Activated T-cell treated with anti-CD3 and anti-CD28 coated beads, Interleukin-2, amount 50 U/mL, for 72 hours (primary cell): ENCODE measurements at regions not wholly inside any gene's neighbourhood (a gene's known extent, or its start where the extent isn't known, plus 50 kb on each side); places are given as distances from the start of the nearest gene placed in this dataset.

Experiments
- ATAC-seq, 2 donors: fragments of 150-1000 bp; cut with Tn5 transposase; replicated peaks in 1 of 2; 2 replicates each; pipeline ENCODE4 v1.10.0; 2021; ENCODE audit warnings: moderate library complexity in 2 of 2, mild to moderate bottlenecking in 1 of 2
- DNase-seq, 2 donors: peaks; one replicate each; pipeline ENCODE4 v3.0.0; 2021 to 2022; ENCODE audit warnings: mixed read lengths in 1 of 2
- H3K27ac Mint-ChIP-seq: one replicate; pipeline ENCODE4 v1.8.0; 2022; ENCODE audit warnings: mild to moderate bottlenecking, moderate library complexity, mixed read lengths
- H3K27me3 Mint-ChIP-seq: one replicate; pipeline ENCODE4 v1.8.0; 2022; ENCODE audit warnings: low read depth, mixed read lengths
- H3K36me3 Mint-ChIP-seq, 2 donors: one replicate each; pipeline ENCODE4 v1.8.0; 2022; ENCODE audit warnings: mixed read lengths in 2 of 2, mild to moderate bottlenecking in 1 of 2; ENCODE audit not compliant: insufficient read depth in 2 of 2
- H3K4me1 Mint-ChIP-seq: one replicate; pipeline ENCODE4 v1.8.0; 2022; ENCODE audit warnings: low read depth, mixed read lengths
- H3K4me3 Mint-ChIP-seq, 2 donors: one replicate each; pipeline ENCODE4 v1.8.0; 2022; ENCODE audit warnings: mild to moderate bottlenecking in 2 of 2, mixed read lengths in 2 of 2, moderate library complexity in 2 of 2
- H3K9me3 Mint-ChIP-seq, 2 donors: one replicate each; pipeline ENCODE4 v1.8.0; 2022; ENCODE audit warnings: mixed read lengths in 2 of 2

DNA sequence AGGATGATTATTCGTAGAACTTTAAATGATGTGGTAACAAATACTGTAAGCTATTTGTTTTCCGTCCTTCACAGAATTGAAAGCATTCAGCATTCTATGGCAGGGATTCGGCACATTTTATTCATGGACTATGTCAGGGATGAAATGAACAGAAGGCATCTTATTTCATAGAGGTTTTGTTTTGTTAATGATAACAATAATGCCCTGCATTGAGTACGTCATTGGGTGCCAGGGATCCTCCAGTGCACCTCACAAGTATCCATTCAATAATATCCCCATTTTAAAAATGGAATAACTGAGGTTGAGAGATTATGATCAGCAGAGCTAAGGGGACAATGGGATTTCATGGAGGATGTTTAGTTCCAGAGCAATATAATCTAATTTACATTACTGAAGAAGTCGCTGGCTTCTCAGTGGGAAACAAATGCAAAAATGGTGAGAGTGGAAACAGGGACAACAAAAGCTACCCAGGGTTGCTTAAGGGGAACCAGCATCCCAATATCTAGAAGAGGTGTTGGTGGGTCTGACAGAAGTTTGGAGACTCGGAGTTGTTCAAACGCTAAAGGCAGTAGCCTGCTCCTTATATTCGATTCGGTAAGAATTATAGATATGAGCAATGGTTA is 985.7 kb upstream of the WWC1 start:
- no peaks in the 10 kb centered on the region for H3K4me1 Mint-ChIP-seq
- H3K36me3 Mint-ChIP-seq: no peaks in the 10 kb centered on the region
- H3K9me3 Mint-ChIP-seq: peaks cover 4 to 7% of the 10 kb centered on the region in 2 donors
- ATAC-seq (no peak), DNase-seq (no peak)
- H3K27ac Mint-ChIP-seq: no peak overlapping the region
- no peak overlapping the region for H3K4me3 Mint-ChIP-seq
- no peaks in the 10 kb centered on the region for H3K27me3 Mint-ChIP-seq

DNA sequence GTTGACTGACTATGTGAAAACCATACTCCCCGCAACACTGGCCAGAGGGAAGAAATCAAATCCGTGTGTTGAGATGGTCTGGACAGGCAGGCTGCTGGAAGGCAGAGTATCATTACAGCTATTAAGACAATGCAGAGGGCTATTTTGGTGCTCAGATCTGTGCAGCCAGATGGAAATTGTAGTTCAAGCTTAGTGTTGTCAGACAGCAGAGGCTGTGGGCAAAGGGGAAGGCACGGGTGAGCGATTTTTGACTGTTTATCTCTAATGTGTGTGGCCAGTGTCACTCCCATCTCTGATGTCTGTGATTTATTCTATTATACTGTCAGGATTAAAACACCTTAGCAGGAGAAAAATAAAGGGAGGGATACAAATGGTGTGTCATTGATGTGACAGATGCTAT is 984.4 kb upstream of the WWC1 start:
- ATAC-seq (no peak), DNase-seq (no peak)
- Mint-ChIP-seq H3K27ac (no peak overlapping the region), H3K4me3 (no peak overlapping the region), H3K4me1 (no peaks in the 10 kb centered on the region), H3K36me3 (no peaks in the 10 kb centered on the region), H3K9me3 (peaks cover 3 to 4% of the 10 kb centered on the region in 2 donors), H3K27me3 (no peaks in the 10 kb centered on the region)

DNA sequence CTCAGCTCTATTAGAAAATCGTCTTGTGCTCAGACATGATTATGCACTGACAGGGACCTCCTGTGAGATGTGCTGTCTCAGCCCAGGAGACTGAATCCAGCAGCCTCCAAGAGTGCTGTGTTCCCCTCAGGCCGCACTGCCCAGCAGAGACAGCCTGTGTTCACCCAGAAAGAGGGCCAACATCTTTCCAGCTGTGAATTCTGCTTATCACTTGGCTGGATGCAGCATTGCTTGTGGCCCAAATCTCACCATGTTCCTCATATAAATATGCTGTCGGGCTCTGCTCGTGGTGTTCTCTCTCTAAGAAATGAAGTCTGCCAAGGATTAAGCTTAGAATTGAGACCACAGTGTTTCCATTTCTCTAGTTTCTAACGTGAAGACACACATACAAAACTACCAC is 983.0 kb upstream of the WWC1 start:
- Mint-ChIP-seq H3K4me1 (no peaks in the 10 kb centered on the region), H3K9me3 (peaks cover 0 to 2% of the 10 kb centered on the region in 2 donors), H3K4me3 (no peak overlapping the region), H3K27ac (no peak overlapping the region), H3K36me3 (no peaks in the 10 kb centered on the region), H3K27me3 (no peaks in the 10 kb centered on the region)
- DNase-seq (no peak), ATAC-seq (no peak)

DNA sequence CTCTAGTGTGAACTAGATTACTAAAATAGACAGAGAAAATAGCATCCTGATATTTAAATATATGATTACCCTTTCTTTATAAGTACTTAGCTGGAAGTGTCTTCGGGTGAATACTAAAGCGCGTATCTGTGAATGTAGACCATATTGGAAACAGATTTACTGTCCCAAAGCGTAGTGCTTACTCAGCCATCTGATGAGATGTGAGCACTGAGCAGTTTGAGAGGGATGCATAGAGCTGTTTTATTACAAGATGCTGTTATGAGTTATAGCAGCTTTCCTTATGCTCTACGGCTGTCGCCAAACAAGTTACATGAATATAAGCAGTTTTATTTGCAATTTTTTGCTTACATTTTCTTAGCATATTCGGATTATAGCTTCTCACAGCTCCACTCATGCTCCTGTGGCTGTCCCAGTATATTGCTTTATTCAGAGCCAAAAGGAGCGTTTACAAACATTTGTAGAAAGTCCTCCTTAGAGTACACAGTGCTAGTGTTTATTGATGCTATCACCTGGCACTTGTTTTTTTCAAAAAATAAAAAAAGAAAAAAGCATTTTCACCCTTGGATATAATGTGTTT is 981.4 kb upstream of the WWC1 start:
- Mint-ChIP-seq H3K4me1 (no peaks in the 10 kb centered on the region), H3K9me3 (peaks cover 0 to 2% of the 10 kb centered on the region in 2 donors), H3K36me3 (no peaks in the 10 kb centered on the region), H3K27ac (no peak overlapping the region), H3K27me3 (no peaks in the 10 kb centered on the region), H3K4me3 (no peak overlapping the region)
- DNase-seq: no peak
- ATAC-seq: no peak

DNA sequence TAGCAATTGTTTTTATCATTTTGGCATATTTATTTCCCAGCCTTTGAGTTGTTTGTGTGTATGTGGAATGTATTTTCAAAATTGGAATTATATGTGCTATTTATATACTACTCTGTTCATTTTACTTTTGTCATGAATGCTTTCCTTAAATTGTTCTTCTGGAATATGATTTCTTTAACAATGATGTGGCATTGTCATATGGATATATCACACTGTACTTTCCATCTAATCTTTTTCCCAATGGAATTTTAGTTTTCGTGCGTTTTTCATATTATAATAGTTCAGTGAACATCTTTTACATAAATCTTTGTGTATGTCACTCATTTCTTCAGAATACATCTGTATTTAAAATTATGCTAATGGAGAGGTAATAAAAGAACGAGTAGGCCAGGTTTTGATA is 980.1 kb upstream of the WWC1 start:
- Mint-ChIP-seq H3K27me3 (no peaks in the 10 kb centered on the region), H3K9me3 (no peaks in the 10 kb centered on the region), H3K27ac (no peak overlapping the region), H3K4me3 (no peak overlapping the region), H3K4me1 (no peaks in the 10 kb centered on the region), H3K36me3 (no peaks in the 10 kb centered on the region)
- ATAC-seq (no peak), DNase-seq (no peak)

DNA sequence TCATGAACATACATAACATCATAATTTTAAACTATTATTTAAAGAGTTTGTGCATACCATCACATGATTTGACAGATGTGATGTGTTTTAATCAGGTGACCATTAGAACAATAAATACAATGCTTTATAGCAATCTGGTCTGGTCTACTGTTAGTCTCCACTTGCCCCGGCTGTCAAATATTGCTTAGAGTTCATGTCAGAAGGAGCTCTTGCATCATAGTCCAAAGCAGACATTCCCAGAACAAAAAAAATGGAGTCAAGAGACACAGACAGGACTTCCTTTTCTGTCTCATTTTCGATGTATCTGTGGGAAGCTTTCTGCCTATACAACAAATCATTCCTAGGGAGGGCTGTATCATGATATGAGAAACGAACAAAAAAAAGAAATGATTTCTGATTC is 979.2 kb upstream of the WWC1 start:
- H3K27ac Mint-ChIP-seq: no peak overlapping the region
- H3K36me3 Mint-ChIP-seq: no peaks in the 10 kb centered on the region

DNA sequence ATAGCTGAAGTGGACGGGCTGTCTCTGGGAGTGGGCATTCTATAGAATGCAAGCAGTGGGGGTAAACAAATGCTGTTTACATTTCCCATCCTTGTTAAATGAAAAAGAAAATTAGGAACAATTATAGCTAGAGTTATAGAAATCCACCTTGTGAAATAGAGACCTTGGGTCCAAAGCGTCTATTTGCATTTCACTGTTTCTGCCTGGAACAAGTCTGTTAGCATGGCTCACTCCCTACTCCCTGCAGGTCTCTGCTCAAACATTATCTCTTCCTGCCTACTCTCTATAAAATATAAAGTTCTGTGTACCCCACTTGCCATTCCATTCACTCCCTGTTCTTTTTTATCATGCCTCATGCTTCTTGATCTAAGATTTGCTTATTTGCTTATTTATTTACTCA is 975.7 kb upstream of the WWC1 start:
- H3K9me3 Mint-ChIP-seq: peaks cover 2 to 7% of the 10 kb centered on the region in 2 donors
- DNase-seq: no peak
- ATAC-seq: no peak
- no peaks in the 10 kb centered on the region for H3K27me3 Mint-ChIP-seq
- no peaks in the 10 kb centered on the region for H3K4me1 Mint-ChIP-seq
- no peak overlapping the region for H3K4me3 Mint-ChIP-seq
- no peaks in the 10 kb centered on the region for H3K36me3 Mint-ChIP-seq
- no peak overlapping the region for H3K27ac Mint-ChIP-seq

More for the DNA sequence above, 979.2 kb upstream of the WWC1 start:
- ATAC-seq: no peak
- Mint-ChIP-seq H3K27me3 (no peaks in the 10 kb centered on the region), H3K9me3 (peaks cover 2 to 3% of the 10 kb centered on the region in 2 donors), H3K4me1 (no peaks in the 10 kb centered on the region), H3K4me3 (no peak overlapping the region)
- DNase-seq: no peak

DNA sequence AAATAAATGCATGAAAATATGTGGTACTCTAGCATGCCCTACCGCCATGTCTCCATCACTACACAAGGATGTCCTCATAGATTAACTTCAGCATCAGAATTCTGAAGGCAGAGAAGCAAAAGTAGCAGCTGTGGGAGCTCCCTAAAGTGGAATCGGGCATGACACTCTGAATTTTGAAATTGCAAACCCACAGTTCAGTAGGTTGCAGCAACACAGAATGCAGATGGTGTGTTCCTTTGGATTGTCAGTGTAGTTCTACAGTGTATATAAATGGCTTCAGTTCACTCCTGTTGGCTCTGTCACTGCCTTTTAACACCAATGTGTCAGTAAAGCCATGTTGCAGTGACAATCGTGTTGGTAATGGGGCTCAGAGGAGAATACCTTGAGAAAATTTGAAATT is 973.6 kb upstream of the WWC1 start:
- DNase-seq: no peak
- Mint-ChIP-seq H3K9me3 (peaks cover 2 to 7% of the 10 kb centered on the region in 2 donors), H3K27me3 (no peaks in the 10 kb centered on the region), H3K4me3 (no peak overlapping the region), H3K27ac (no peak overlapping the region), H3K36me3 (no peaks in the 10 kb centered on the region), H3K4me1 (no peaks in the 10 kb centered on the region)
- ATAC-seq: no peak

DNA sequence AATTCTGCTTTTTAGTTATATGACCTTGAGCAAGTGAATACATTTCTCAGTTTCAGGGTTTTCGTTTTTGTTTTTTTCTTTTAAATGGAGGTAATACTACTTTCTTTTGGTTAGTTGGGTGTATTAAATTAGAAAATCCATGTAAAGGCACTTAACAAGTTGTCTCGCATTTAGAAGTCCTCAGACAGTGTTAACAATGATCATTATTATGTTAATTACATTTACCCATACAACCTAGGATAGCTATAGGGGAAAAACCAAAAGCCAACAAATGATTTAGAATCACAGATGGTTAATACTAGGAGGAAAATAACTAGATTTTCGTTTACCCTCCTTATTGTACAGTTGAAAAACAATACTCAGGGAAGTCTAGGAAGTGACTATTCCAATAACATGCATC is 972.2 kb upstream of the WWC1 start:
- H3K27me3 Mint-ChIP-seq: no peaks in the 10 kb centered on the region
- no peak overlapping the region for H3K4me3 Mint-ChIP-seq

DNA sequence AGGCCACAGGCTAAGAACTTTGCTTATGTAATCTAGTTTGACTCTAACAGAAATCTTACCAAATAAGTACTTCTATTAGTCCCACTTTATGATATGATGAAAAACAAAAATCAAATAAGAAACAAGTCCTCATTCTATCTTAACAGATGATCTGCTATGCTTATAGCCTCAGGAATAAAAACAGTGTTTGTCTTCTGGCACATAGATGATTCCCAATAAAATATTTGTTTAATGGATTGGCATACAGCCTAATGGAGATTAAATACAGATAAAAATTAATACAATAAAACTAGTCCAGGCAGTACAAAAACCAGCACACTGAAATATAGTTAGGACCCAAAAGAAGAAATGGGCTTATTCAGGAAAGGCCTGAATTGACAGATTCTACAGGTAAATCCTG is 971.4 kb upstream of the WWC1 start:
- no peaks in the 10 kb centered on the region for H3K36me3 Mint-ChIP-seq
- no peak overlapping the region for H3K27ac Mint-ChIP-seq

More for the DNA sequence above, 972.2 kb upstream of the WWC1 start:
- Mint-ChIP-seq H3K4me1 (no peaks in the 10 kb centered on the region), H3K27ac (no peak overlapping the region), H3K9me3 (peaks cover 2 to 7% of the 10 kb centered on the region in 2 donors), H3K36me3 (no peaks in the 10 kb centered on the region)
- ATAC-seq: no peak
- DNase-seq: no peak

DNA sequence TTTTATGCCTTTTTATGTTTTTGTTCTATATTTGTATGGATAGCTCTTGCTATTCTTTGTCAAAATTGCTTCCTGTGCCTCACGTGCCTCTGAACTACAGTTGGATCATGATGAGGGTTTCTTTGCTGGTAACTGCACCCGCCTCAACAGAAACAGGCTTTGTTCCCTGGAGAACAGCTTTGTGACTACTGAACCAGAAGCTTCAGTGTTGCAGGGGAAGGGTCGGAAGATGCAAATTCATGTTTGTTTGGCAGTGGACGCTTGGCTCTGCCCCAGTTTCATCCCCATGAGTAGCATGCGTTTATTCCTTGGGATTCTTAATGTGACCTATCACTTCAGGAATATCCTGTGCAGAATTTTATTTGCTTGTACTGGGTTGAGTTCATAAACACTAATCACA is 959.1 kb upstream of the WWC1 start:
- Mint-ChIP-seq H3K9me3 (peaks cover 7 to 10% of the 10 kb centered on the region in 2 donors), H3K4me3 (no peak overlapping the region), H3K4me1 (no peaks in the 10 kb centered on the region), H3K36me3 (no peaks in the 10 kb centered on the region), H3K27ac (no peak overlapping the region), H3K27me3 (no peaks in the 10 kb centered on the region)
- ATAC-seq: no peak
- DNase-seq: no peak

More for the DNA sequence above, 971.4 kb upstream of the WWC1 start:
- H3K4me3 Mint-ChIP-seq: no peak overlapping the region
- DNase-seq (no peak), ATAC-seq (no peak)
- H3K4me1 Mint-ChIP-seq: no peaks in the 10 kb centered on the region
- H3K27me3 Mint-ChIP-seq: no peaks in the 10 kb centered on the region
- H3K9me3 Mint-ChIP-seq: peaks cover 2 to 7% of the 10 kb centered on the region in 2 donors

DNA sequence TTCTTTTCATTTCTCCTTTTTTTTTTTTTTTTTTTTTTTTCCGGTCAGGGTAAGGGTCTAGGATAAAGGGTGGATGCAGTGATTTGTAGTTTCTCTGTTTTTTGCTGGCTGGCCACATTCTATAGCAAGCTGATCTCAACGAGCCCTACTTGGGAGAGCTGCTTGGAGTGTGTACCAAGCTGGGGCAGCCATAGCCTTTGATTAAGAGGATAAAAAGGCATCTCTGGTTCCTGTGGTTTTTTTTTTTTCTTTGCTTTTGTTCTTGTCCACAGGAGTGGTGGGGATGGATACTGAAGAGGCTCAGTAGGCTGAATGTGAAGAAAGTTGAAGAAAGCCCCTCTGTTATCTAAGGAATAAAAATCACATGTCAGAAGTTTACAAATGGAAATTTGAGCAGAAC is 955.3 kb upstream of the WWC1 start:
- Mint-ChIP-seq H3K4me3 (no peak overlapping the region), H3K27ac (no peak overlapping the region), H3K36me3 (no peaks in the 10 kb centered on the region), H3K27me3 (no peaks in the 10 kb centered on the region), H3K4me1 (no peaks in the 10 kb centered on the region), H3K9me3 (peaks cover 2 to 12% of the 10 kb centered on the region in 2 donors)
- DNase-seq: no peak
- no peak for ATAC-seq

DNA sequence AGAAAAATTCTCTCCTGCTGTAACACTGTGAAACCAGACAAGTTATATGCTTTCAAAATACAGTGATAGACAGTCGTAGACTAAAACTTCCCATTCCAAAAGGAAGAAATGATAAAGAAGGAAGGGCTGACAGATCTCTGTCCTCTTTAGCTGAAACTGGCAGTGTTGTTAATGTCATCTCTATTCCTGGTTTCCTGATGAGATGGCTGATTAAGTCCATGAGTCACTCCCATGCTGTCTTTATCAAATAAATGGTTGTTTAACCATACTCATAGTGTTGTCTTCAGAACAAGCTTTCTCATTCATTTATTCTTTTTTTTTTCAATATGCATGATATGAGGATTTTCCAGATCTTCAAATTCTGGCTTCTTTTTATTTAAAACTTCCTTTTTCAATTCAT is 952.2 kb upstream of the WWC1 start:
- Mint-ChIP-seq H3K27me3 (no peaks in the 10 kb centered on the region), H3K36me3 (no peaks in the 10 kb centered on the region)
- no peak for ATAC-seq

DNA sequence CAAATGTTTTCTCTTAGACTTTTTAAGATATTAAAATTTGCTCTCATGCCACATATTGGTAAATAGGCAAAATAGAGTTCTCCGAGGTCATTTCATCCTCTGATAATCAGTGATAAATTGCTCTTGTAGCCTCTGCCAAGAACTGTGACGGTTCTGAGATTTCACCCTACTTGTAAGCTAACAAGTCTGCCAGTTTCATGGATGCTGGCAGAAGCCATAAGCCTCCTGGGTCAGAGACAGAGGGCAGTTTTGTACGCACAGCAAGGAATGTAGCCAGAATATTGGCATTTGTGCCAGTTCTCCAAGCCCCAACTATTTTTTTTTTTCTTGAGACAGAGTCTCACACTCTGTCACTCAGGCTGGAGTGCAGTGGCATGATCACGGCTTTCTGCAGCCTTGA is 945.0 kb upstream of the WWC1 start:
- no peak overlapping the region for H3K4me3 Mint-ChIP-seq
- H3K27ac Mint-ChIP-seq: no peak overlapping the region
- H3K27me3 Mint-ChIP-seq: no peaks in the 10 kb centered on the region
- DNase-seq (no peak), ATAC-seq (no peak)
- H3K9me3 Mint-ChIP-seq: peaks cover 2 to 3% of the 10 kb centered on the region in 2 donors
- H3K36me3 Mint-ChIP-seq: no peaks in the 10 kb centered on the region
- H3K4me1 Mint-ChIP-seq: no peaks in the 10 kb centered on the region

More for the DNA sequence above, 952.2 kb upstream of the WWC1 start:
- H3K27ac Mint-ChIP-seq: no peak overlapping the region
- no peak for DNase-seq
- H3K9me3 Mint-ChIP-seq: peaks cover 2 to 8% of the 10 kb centered on the region in 2 donors
- no peak overlapping the region for H3K4me3 Mint-ChIP-seq
- H3K4me1 Mint-ChIP-seq: no peaks in the 10 kb centered on the region
